HepG2 (cell line): ENCODE measurements at regions not wholly inside any gene's neighbourhood (a gene's known extent, or its start where the extent isn't known, plus 50 kb on each side); places are given as distances from the start of the nearest gene placed in this dataset.

Experiments
- HNRNPK ChIP-seq: fragments of 200-400 bp; formaldehyde crosslinking; IDR thresholded peaks from 2 replicates; pipeline ENCODE4 v1.6.1; 2018; ENCODE audit warnings: low read length, low read depth, moderate library complexity, mild to moderate bottlenecking; ENCODE audit not compliant: poor library complexity, severe bottlenecking
- TF ChIP-seq, protein P1 (sequence below): sonication (generic); formaldehyde crosslinking; IDR thresholded peaks from 2 replicates; pipeline ENCODE4 v1.4.0; 2020; ENCODE audit warnings: missing genetic modification reagents

DNA sequence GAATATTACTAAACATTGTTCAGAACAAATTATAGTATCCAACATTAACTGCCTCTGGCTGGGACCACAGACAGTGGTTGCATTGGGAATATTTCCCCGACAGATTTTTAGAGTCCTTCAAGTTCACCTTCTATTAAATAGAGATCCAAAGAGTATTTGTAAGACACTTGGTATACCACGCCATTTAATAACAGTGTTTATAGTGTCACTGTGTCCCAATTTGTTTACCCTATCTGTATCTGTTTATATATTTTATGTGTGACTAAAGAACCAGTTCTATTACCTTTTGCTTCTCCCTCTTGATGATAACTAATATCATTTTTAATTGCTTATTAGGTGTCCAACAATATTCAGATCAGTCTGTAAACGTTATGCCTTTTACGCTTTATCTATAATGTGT, 191.3 kb upstream of the IRX5 start:
- TF ChIP-seq, protein P1, sequence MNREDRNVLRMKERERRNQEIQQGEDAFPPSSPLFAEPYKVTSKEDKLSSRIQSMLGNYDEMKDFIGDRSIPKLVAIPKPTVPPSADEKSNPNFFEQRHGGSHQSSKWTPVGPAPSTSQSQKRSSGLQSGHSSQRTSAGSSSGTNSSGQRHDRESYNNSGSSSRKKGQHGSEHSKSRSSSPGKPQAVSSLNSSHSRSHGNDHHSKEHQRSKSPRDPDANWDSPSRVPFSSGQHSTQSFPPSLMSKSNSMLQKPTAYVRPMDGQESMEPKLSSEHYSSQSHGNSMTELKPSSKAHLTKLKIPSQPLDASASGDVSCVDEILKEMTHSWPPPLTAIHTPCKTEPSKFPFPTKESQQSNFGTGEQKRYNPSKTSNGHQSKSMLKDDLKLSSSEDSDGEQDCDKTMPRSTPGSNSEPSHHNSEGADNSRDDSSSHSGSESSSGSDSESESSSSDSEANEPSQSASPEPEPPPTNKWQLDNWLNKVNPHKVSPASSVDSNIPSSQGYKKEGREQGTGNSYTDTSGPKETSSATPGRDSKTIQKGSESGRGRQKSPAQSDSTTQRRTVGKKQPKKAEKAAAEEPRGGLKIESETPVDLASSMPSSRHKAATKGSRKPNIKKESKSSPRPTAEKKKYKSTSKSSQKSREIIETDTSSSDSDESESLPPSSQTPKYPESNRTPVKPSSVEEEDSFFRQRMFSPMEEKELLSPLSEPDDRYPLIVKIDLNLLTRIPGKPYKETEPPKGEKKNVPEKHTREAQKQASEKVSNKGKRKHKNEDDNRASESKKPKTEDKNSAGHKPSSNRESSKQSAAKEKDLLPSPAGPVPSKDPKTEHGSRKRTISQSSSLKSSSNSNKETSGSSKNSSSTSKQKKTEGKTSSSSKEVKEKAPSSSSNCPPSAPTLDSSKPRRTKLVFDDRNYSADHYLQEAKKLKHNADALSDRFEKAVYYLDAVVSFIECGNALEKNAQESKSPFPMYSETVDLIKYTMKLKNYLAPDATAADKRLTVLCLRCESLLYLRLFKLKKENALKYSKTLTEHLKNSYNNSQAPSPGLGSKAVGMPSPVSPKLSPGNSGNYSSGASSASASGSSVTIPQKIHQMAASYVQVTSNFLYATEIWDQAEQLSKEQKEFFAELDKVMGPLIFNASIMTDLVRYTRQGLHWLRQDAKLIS (CRISPR knock-in tag), result no peak
- TF ChIP-seq HNRNPK, result no peak
